CD4-positive, alpha-beta T cell treated with Interleukin-6 for 4 hours (primary cell): ENCODE measurements at regions not wholly inside any gene's neighbourhood (a gene's known extent, or its start where the extent isn't known, plus 50 kb on each side); places are given as distances from the start of the nearest gene placed in this dataset.
A peak's percentile ranks its signal among the peaks of the same experiment; 100 is the strongest.

Experiments
- DNase-seq: peaks from one replicate; pipeline ENCODE4 v3.0.0-alpha.2; 2020; ENCODE audit warnings: mixed read lengths

- no peak for DNase-seq
Measured at GRCh38 chr14:22011253-22011642, 337.6 kb upstream of the OR4E1 start.

DNA sequence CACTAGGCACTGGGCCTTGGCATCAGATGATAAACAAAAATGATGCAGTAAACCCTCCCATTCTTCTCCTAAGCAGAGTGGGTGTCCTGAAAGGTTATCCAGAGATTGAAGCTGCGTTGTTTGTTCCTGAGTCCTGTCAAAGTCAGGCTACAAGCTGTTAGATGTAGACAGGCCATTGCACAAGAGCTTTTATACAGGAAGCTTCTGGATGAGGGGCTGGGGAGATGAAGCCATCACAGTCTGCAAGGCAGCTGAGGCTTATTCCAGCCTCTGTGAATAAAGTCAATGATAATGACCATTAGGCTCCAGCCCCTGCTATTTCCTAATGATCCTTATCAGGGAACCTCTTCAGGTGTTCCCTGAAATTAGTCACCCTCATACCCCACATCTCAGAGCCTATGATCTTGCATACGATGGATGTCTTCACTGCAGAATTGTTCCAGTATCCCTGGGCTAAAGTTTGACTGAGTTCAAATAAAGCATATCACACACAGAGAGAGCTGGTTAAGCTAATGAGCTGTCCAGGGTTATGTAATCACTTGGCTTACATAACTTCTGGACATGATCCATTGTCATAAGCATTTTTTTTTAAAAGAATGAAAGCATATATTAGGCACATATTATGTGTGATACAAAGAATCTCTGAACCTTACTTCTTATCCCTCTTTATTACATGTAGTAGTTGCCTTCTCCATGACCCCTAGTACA is 337.1 kb upstream of the OR4E1 start:
- DNase-seq = no peak

DNA sequence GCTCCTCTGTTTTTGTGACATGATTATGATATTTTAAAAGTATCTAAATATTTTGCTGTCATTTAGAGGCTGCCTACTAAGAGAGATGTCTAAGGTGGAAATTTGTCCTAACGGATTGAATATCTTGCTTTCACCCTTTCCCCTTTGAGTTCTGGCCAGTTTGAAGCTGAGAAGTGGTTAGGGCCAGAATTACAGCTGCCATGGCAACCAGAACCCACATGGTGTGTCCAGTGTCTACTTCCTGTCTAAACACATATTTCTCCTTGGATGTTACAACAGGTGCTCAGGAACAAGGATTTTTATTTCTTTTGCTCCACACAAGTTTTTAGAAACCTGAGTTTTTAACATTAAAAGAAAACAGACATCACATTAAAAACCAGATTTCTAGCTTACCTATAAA is 335.1 kb upstream of the OR4E1 start:
- no peak for DNase-seq

DNA sequence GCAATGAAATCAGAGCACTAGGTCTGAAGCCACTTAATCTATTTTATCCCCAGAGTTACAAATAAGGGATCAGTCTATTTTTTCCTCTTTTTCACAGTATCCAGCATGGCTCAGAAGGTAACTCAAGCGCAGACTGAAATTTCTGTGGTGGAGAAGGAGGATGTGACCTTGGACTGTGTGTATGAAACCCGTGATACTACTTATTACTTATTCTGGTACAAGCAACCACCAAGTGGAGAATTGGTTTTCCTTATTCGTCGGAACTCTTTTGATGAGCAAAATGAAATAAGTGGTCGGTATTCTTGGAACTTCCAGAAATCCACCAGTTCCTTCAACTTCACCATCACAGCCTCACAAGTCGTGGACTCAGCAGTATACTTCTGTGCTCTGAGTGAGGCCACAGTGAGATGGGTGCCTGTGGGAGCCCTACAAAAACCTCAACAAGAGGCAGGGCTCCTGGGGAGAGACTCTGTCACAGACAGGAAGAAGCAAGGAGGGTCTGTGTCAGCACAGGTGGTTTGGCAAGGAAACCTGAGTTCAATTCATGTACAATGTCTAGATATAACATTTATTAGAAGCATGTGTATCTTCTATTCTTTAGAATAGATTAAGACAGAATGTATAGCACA is 334.3 kb upstream of the OR4E1 start:
- peak; percentile 47 for DNase-seq

- no peak for DNase-seq
Measured at GRCh38 chr14:22007363-22007762, 333.7 kb upstream of the OR4E1 start.

DNA sequence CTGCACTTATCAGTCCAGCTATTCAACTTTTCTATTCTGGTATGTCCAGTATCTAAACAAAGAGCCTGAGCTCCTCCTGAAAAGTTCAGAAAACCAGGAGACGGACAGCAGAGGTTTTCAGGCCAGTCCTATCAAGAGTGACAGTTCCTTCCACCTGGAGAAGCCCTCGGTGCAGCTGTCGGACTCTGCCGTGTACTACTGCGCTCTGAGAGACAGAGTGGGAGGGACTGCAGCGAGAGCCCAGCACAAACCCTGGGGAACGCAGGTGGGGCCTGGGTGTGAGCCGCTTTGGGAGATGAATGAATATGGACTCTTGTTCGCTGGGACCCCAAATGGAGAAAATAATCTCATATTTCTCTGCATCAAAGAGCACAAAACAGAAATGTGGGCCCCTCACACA is 329.8 kb upstream of the OR4E1 start:
- peak; percentile 42 for DNase-seq

GRCh38 chr14:22002860-22003284 is 329.3 kb upstream of the OR4E1 start:
- peak; percentile 81 for DNase-seq

DNA sequence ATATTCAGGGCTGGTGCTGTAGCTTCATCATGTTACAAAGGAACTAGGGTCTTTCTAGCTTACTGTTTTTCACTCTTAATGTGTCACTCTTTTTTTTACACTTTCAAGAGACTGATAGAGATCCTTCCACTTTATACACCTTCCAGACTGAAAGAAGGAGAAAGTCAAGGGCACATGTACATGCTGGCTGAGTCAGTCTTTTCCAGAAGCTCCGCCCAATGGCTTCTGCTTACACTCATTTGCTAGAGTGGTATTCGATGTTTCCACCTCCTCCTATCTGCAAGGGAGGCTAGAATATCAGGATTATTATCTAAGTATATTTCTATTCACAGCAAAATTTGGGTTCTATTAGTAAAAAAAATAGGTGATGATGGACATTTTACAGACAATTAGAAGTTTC is 325.8 kb upstream of the OR4E1 start:
- peak; percentile 48 for DNase-seq

DNA sequence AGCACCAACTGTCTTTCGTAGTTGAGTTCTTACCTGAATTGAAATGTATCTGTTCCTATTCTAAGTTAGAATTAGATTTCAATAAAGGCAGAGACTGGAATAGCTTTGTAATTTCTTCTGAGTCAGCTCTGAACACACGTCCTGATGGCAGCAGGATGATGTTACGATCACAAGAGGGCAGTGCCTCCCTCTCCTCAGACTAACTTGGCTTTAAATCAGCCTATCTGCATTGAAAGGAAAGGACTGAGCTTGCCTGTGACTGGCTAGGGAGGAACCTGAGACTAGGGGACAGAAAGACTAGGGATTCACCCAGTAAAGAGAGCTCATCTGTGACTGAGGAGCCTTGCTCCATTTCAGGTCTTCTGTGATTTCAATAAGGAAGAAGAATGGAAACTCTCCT is 323.7 kb upstream of the OR4E1 start:
- peak; percentile 52 for DNase-seq

DNA sequence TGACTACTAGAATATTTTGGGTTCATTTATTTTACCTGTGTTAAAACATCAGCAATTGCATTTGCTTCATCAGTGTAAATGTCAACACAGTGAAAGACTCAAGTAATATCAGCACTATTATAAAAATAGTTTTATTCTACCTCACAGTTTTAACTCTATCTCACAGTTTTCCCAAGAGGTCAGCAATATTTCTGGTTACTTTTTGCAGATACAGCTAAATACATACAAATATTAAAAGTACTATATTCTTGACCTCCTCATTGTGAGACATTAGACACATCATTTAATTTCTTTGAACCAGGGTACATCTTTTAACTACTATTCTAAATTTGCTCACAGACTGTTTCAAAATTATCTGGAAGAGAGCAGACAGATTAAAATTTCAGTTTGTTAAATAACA is 321.7 kb upstream of the OR4E1 start:
- DNase-seq = no peak

DNA sequence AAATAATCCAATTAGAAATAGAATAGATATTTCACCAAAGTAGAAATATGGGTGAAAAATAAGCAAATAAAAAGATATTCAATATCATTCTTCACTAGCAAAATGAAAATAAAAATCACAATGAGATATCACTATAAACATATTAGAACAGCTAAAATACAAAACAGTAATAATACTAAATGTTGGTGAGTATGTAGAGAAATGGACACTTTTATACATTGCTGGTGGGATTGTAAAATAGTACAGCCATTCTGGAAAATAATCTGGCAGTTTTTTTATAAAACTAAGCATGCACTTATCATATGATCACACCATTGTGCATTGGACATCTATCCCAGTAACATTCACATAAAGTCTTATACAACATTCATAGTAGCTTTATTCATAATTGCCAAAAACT is 320.2 kb upstream of the OR4E1 start:
- no peak for DNase-seq

DNA sequence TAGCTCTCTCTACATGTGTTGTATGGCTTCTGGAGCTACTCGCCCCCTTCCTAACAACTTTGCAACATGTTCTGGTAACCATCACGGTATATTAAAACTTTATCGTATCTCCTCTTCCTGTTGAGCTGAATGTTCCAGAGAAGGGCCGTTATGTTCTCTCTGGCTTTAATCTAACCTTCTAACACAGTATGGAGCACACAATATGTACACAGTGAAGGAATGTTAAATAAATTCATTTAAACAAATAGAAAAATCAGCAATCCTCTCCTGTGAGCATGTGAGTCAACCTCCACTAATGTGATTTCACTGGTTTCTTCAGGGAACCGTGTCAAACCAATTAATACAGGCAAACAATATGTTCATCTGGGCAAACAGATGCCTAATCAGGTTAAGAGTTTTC is 319.5 kb upstream of the OR4E1 start:
- DNase-seq = no peak

GRCh38 chr14:21991130-21991529 is 317.5 kb upstream of the OR4E1 start:
- DNase-seq = peak; percentile 18

- no peak for DNase-seq
Measured at GRCh38 chr14:21990116-21990515, 316.5 kb upstream of the OR4E1 start.

- no peak for DNase-seq
Measured at GRCh38 chr14:21989090-21989489, 315.5 kb upstream of the OR4E1 start.

GRCh38 chr14:21988413-21988812 is 314.8 kb upstream of the OR4E1 start:
- DNase-seq = no peak

GRCh38 chr14:21987937-21988336 is 314.3 kb upstream of the OR4E1 start:
- peak; percentile 25 for DNase-seq

DNA sequence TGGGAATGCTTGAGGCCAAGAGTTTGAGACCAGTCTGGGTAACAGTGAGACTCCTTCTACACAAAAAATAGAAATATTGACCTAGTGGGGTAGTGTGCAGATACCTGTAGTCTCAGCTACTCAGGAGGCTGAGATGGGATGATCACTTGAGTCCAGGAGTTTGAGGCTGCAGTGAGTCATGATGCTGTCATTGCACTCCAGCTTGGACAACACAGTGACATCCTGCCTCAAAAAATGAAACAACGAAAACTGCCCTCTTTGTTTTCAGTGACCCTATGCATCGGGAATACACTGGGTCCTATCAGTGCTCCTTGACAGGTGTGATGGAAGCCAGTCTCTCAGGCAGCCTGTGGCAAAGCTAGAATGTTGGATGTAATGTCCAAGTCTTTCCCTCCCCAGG is 311.5 kb upstream of the OR4E1 start:
- no peak for DNase-seq

GRCh38 chr14:21978999-21979314 is 305.3 kb upstream of the OR4E1 start:
- peak; percentile 19 for DNase-seq

- peak; percentile 73 for DNase-seq
Measured at GRCh38 chr14:21978184-21978998, 304.8 kb upstream of the OR4E1 start.

GRCh38 chr14:21974741-21975140 is 301.1 kb upstream of the OR4E1 start:
- DNase-seq = no peak

- peak; percentile 67 for DNase-seq
Measured at GRCh38 chr14:21965042-21965441, 291.4 kb upstream of the OR4E1 start.

DNA sequence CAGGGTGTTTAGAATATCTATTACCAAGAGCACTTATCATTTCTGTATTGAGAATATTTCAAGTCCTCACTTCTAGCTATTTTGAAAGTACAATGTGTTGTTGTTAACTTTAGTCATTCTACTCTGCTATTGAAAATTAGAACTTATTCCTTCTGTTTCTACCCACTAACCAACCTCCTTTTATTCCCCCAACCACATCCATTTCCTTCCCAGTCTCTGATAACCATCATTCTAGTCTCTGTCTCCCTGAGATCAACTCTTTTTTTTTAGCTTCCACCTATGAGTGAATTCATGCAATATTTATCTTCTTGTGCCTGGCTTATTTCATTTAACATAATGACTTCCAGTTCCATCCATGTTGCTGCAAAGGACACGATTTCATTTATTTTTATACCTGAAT is 290.6 kb upstream of the OR4E1 start:
- no peak for DNase-seq

DNA sequence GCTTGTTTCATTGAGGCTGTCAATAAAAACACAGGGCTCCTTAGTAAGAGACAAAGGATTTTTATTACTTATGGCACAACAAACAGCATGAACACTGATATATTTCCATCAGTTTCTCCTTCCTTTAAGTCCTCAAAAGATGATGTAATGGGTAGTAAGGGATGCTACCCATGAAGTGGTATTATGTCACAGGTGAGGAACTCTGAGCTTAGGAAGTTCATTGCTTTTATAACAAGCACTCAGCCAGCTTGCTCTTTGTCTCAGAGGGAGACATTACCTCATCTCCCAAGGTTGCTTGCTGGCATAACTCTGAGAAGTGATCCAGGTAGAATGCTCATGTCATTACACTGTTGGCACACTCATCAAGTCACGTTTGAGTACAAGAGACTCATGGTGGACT is 287.0 kb upstream of the OR4E1 start:
- no peak for DNase-seq
